Motor neuron (in vitro differentiated cells): ENCODE measurements at regions not wholly inside any gene's neighbourhood (a gene's known extent, or its start where the extent isn't known, plus 50 kb on each side); places are given as distances from the start of the nearest gene placed in this dataset.

Experiments used
- ATAC-seq, 8 experiments: fragments of 200-7000 bp; cut with Tn5 transposase; replicated peaks in 6 of 8; 2 replicates each; pipeline ENCODE4 v1.8.0; 2021; ENCODE audit warnings: mild to moderate bottlenecking in 8 of 8, moderate library complexity in 8 of 8
- H3K27ac ChIP-seq, 2 donors: fragments of 250-450 bp; sonication (Bioruptor Pico); 2 replicates each; pipeline ENCODE4 v1.9.0; 2021; ENCODE audit warnings: antibody characterized with exemption in 2 of 2, mild to moderate bottlenecking in 2 of 2, moderate library complexity in 1 of 2
- H3K4me1 ChIP-seq, 2 donors: fragments of 250-450 bp; sonication (Bioruptor Pico); replicated peaks in 1 of 2; 2 replicates each; pipeline ENCODE4 v1.6.1; 2021; ENCODE audit warnings: antibody characterized with exemption in 2 of 2, mild to moderate bottlenecking in 2 of 2, moderate library complexity in 1 of 2
- H3K4me3 ChIP-seq, 5 donors: fragments of 250-450 bp; sonication (Bioruptor Pico); 2 replicates each; pipeline ENCODE4 v1.9.0; 2021; ENCODE audit warnings: antibody characterized with exemption in 5 of 5, mild to moderate bottlenecking in 5 of 5, moderate library complexity in 4 of 5
- WGBS, 10 experiments: fragments of 450-650 bp; shearing (Covaris generic); methylation state at CpG; one replicate each; pipeline ENCODE4 v1.0.0; 2022; 5-methylcytosine and 5-hydroxymethylcytosine counted together
- in situ Hi-C, 9 experiments: fragments of 400-800 bp; cut with MboI; loops; one replicate each; pipeline ENCODE4 v1.15.0; 2021; ENCODE audit warnings: low sequenced_read_pairs in 9 of 9, low pct_unique_long_range_greater_than_20kb in 2 of 9; ENCODE audit not compliant: unreplicated experiment in 9 of 9

DNA sequence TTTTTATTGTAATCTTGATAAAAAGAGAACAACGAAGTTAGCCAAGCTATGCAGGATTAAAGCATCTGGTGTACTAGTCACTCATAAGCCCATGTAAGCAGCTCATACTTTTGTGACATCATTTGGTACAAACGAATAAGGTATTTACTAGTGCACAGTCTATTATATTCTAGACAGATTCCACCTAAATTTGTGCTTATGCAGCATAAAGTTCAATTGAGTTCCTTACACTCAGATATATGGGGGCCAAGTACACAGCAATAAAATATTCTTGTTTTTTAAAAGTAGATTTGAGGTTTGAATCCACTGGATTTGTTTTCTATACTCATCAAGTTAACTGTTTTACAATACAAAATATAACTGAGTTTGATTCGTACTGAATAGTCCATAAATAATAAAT, 1621.2 kb downstream of the MAT2B start:
- Histone ChIP-seq H3K4me1 (no peaks in the 10 kb centered on the region), H3K27ac (no peak overlapping the region), H3K4me3 (no peak overlapping the region)
- no peak for ATAC-seq
- in situ Hi-C loops, result no loop called here
- WGBS, 10 experiments, result 2 to 97% (median 69%) methylated on average over 2 to 3 of the region's 3 CpGs

DNA sequence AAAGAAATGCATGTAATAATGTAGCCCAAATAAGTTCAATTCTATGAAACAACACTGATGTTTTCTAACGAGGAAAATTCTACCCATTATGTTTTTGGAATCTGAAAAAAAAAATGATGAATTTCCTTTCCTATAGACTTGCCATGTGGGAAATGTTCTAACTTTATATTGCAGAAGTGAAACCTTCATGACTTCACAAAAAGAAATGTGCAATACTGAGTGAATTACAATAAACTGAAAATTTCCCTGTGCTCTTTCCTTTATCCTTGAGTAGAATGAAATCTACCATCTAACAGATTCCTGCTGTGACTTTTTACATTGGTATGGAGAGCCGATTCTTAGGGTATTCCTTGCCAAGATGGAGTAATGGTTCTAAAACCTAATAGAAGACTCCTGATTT, 1622.5 kb downstream of the MAT2B start:
- in situ Hi-C loops, result no loop called here
- no peak overlapping the region for H3K4me3 ChIP-seq
- H3K4me1 ChIP-seq, result no peaks in the 10 kb centered on the region
- no peak overlapping the region for H3K27ac ChIP-seq
- no peak for ATAC-seq
- 0 to 63% (median 36%) methylated on average over 1 to 2 of the region's 2 CpGs; no CpG with 5 or more reads in 3 of the 10 experiments for WGBS, 10 experiments

DNA sequence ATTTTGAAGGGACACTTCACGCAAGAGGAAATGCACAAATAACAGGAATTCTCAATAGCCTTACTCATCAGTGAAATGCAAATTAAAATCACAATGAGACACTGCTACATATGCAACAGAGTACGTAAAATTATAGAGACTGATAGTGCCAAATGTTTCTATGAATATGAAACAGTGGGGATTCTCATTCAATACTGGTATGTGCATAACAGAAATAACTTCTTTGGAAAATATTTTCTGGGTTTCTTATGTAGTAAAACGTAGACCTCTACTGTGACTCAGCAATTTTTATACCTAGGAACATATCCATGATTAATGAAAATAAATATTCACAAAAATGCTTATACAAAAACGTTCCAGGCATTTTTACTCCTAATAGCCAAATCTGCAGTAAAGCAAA, 1625.2 kb downstream of the MAT2B start:
- Histone ChIP-seq H3K4me1 (peaks cover 3 to 8% of the 10 kb centered on the region in 2 donors), H3K4me3 (no peak overlapping the region), H3K27ac (no peak overlapping the region)
- 0 to 100% (median 75%) methylated on average over 1 to 4 of the region's 4 CpGs for WGBS, 10 experiments
- peak in 3 of 8 experiments; percentile 94 to 99 (median 99) for ATAC-seq
- in situ Hi-C loops, result no loop called here

DNA sequence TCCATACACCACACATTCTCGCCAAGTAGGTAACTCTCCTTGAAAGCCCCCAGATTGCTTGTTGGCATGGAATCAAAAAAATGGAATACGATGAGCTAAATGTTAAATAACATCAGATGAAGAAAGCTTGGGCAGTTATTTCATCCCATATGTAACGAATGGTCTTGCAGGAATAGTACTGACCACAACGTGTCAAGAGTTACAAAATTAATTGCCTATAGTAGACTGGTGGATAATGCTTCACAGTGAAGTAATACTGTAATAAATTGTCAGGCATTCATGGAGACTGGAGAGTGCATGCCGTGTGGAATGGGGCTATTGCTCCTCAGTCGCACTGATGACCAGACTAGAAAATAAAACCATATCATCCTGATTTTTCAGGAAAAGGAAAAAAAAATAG, 1628.7 kb downstream of the MAT2B start:
- H3K4me3 ChIP-seq, result no peak overlapping the region
- 14 to 90% (median 65%) methylated on average over 2 to 6 of the region's 6 CpGs for WGBS, 10 experiments
- in situ Hi-C loops, result no loop called here
- H3K4me1 ChIP-seq, result peaks cover 8 to 24% of the 10 kb centered on the region in 2 donors
- H3K27ac ChIP-seq, result no peak overlapping the region
- ATAC-seq, result peak in 5 of 8 experiments; percentile 48 to 88 (median 82)

DNA sequence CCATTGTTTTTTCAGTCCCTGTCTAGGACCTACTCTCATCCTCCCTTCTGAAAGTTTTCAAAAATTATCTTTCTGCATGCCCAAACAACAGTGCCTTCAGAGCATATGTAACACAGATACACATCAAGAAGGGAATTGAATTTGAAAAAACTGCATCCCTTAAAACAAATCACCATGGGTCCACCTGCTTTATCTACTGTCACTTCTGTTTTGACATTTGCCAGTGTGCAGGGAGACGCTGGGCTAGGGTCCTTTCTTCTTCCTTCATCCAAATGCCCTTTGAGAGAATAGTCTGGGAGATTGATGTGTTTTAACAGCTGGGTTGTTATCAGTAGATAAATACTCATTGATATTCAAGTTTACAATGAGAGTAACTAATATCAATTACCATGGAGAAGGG, 1630.1 kb downstream of the MAT2B start:
- in situ Hi-C loops, result no loop called here
- peaks cover 8 to 25% of the 10 kb centered on the region in 2 donors for H3K4me1 ChIP-seq
- WGBS, 10 experiments, result 0 to 38% (median 0%) methylated on average over 1 of the region's 1 CpG; no CpG with 5 or more reads in 2 of the 10 experiments
- ATAC-seq, result peak in 1 of 8 experiments; percentile 73
- H3K27ac ChIP-seq, result no peak overlapping the region
- H3K4me3 ChIP-seq, result no peak overlapping the region

DNA sequence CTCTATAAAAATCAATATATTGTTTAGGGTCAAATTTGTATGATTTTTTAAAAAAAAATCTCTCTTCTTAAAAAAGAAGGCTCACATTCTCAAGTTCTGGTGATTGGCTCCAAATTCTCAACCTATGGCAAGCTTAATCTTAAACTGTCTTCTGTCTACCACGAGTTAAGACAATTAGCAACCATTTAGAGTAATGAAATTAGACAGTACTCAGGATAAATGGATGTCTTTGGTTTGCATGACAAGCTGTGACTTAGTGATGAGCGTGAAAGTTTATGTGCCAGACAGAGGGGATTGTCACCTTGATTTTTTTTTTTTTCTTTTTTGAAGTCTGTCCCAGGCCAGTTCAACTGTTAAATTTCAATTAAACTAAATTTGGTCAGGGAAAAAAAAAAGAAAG, 1632.3 kb downstream of the MAT2B start:
- 14 to 100% (median 47%) methylated on average over 1 to 2 of the region's 2 CpGs for WGBS, 10 experiments
- in situ Hi-C loops, result no loop called here

DNA sequence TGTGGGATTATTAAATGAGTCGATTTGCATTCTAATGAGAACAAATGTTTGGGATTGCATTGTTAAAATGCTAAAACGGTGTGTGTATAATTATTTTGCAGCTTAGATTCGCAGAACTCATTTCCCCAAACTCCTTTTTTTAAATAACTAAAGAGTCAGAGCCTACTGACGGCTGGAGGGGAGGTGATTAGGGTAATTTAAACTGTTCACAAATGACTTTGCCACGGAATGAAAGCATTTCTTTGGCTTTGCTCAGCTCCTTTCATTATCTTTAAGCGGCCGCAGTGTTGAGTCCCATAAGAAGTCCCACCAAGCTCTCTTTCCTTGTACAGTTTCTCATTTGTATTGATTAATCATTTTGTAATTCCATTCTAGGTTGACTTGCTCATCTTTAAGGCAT, 1632.8 kb downstream of the MAT2B start:
- Histone ChIP-seq H3K4me1 (peaks cover 8 to 25% of the 10 kb centered on the region in 2 donors), H3K4me3 (no peak overlapping the region), H3K27ac (no peak overlapping the region)
- ATAC-seq, result peak in 5 of 8 experiments; percentile 28 to 76 (median 66)
- in situ Hi-C loops, result no loop called here
- 10 to 67% (median 19%) methylated on average over 2 to 7 of the region's 7 CpGs for WGBS, 10 experiments

More for the DNA sequence above, 1632.3 kb downstream of the MAT2B start:
- H3K4me1 ChIP-seq, result peaks cover 8 to 25% of the 10 kb centered on the region in 2 donors
- no peak overlapping the region for H3K4me3 ChIP-seq
- ATAC-seq, result peak in 1 of 8 experiments; percentile 20
- no peak overlapping the region for H3K27ac ChIP-seq

GRCh38 chr5:165139262-165139661, 1633.8 kb downstream of the MAT2B start:
- peaks cover 15 to 25% of the 10 kb centered on the region in 2 donors for H3K4me1 ChIP-seq
- ATAC-seq, result no peak
- H3K4me3 ChIP-seq, result no peak overlapping the region
- in situ Hi-C loops, result no loop called here
- H3K27ac ChIP-seq, result no peak overlapping the region
- WGBS, 10 experiments, result 10 to 100% (median 89%) methylated on average over 3 of the region's 3 CpGs; no CpG with 5 or more reads in 1 of the 10 experiments

GRCh38 chr5:165139721-165140120, 1634.3 kb downstream of the MAT2B start:
- WGBS, 10 experiments, result 31 to 100% (median 67%) methylated on average over 1 to 3 of the region's 3 CpGs; no CpG with 5 or more reads in 1 of the 10 experiments
- no peak for ATAC-seq
- in situ Hi-C loops, result no loop called here
- Histone ChIP-seq H3K4me3 (no peak overlapping the region), H3K27ac (no peak overlapping the region), H3K4me1 (peaks cover 12 to 25% of the 10 kb centered on the region in 2 donors)

DNA sequence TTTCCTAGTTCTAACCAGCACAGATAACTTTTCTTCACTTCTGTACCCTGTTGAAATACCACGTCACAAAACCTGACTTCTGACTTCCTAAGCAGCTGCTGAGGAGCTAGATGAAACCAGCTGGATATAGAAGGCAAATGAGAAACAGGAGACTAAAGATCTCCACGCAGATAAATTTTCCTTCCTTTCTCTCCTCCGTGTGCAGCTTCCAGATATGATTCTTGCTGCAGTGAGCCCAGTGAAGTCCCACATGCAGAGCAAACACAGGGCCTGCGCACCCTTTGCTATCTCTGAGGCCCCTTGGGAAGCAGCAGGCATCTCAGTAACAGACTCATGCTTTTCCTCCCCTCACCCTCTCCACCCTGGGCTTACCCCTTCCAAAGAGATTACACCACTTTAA, 1638.3 kb downstream of the MAT2B start:
- ATAC-seq, result peak in 7 of 8 experiments; percentile 56 to 92 (median 83)
- Histone ChIP-seq H3K27ac (no peak overlapping the region), H3K4me1 (peaks cover 7% of the 10 kb centered on the region in 2 donors), H3K4me3 (no peak overlapping the region)
- in situ Hi-C loops, result no loop called here
- 0 to 80% (median 51%) methylated on average over 1 to 4 of the region's 4 CpGs; no CpG with 5 or more reads in 2 of the 10 experiments for WGBS, 10 experiments

DNA sequence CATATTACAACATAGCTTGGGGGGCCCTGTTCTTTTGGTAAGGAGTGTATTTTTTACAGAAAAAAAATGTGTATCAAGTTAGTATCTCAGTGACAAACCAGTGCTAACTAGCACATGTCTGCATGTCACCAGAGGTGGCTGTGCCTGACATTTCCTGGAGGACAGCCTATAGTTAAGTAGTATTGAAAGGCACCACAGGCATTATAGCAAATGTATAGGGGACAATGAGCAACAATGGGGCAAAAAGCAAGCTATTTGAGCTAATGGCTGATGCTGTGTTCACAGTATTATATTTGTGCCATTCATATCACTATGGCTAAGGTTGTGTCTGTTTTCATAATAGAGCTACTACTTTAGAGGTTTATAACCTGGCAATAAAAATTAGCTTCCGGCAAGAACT, 1644.0 kb downstream of the MAT2B start:
- Histone ChIP-seq H3K4me3 (no peak overlapping the region), H3K27ac (no peak overlapping the region), H3K4me1 (no peaks in the 10 kb centered on the region)
- in situ Hi-C loops, result no loop called here
- no peak for ATAC-seq
- WGBS, 10 experiments, result 0 to 100% (median 94%) methylated on average over 1 of the region's 1 CpG; no CpG with 5 or more reads in 2 of the 10 experiments

DNA sequence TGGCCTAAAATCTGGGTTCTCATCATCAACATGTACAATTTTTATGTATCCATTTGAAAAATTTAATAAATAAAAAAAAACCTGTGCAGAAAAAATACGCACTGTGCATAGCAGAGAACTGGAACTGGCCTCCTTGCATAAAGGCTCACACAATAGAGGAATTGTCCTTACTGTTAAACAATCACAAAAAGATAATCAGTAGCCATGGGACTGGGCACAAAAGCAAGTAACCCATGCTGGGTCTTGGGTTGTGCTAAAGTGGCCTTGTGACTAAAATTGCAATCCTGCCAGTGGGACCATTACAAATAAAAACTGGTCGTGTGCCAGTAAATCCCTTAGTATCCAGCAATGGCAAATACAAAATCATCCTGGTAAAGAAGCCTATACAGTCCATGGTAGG, 1646.6 kb downstream of the MAT2B start:
- no peak overlapping the region for H3K27ac ChIP-seq
- H3K4me1 ChIP-seq, result no peaks in the 10 kb centered on the region
- in situ Hi-C loops, result no loop called here
- ATAC-seq, result peak in 5 of 8 experiments; percentile 47 to 95 (median 68)
- H3K4me3 ChIP-seq, result no peak overlapping the region
- 0 to 73% (median 55%) methylated on average over 1 to 2 of the region's 2 CpGs; no CpG with 5 or more reads in 2 of the 10 experiments for WGBS, 10 experiments

GRCh38 chr5:165157219-165157618, 1651.8 kb downstream of the MAT2B start:
- Histone ChIP-seq H3K4me3 (no peak overlapping the region), H3K27ac (no peak overlapping the region), H3K4me1 (no peaks in the 10 kb centered on the region)
- 29 to 83% (median 60%) methylated on average over 1 of the region's 1 CpG; no CpG with 5 or more reads in 7 of the 10 experiments for WGBS, 10 experiments
- peak in 5 of 8 experiments; percentile 26 to 81 (median 43) for ATAC-seq
- in situ Hi-C loops, result no loop called here

GRCh38 chr5:165161204-165161603, 1655.8 kb downstream of the MAT2B start:
- WGBS, 10 experiments, result 29 to 100% (median 82%) methylated on average over 1 to 6 of the region's 6 CpGs; no CpG with 5 or more reads in 2 of the 10 experiments
- in situ Hi-C loops, result no loop called here

More at GRCh38 chr5:165161204-165161603, 1655.8 kb downstream of the MAT2B start:
- Histone ChIP-seq H3K4me1 (no peaks in the 10 kb centered on the region), H3K4me3 (no peak overlapping the region), H3K27ac (no peak overlapping the region)
- no peak for ATAC-seq
